PC-3 (cell line): ENCODE measurements at regions not wholly inside any gene's neighbourhood (a gene's known extent, or its start where the extent isn't known, plus 50 kb on each side); places are given as distances from the start of the nearest gene placed in this dataset.

Source experiments
- ATAC-seq: fragments of 200-7000 bp; cut with Tn5 transposase; 2 replicates; pipeline ENCODE4 v1.9.1; 2020; ENCODE audit warnings: mild to moderate bottlenecking, moderate library complexity
- BruUV-seq: library from RNA; stranded (reverse); fragments of 400-500 nt; replicated peaks from 2 replicates; lab custom pipeline; 2021; lab: Mats Ljungman, UMichigan
- CTCF ChIA-PET: fragments of 300-600 bp; sonication (Branson Sonifier 250); formaldehyde crosslinking; loops from one replicate; lab custom pipeline; 2022; ENCODE audit warnings: antibody characterized with exemption; lab: Charles Lee
- POLR2A ChIA-PET: fragments of 300-600 bp; sonication (Branson Sonifier 250); formaldehyde crosslinking; loops from one replicate; lab custom pipeline; 2022; ENCODE audit warnings: antibody characterized with exemption; ENCODE audit not compliant: unreplicated experiment; lab: Charles Lee
- DNase-seq: peaks from one replicate; pipeline ENCODE4 v3.0.0-alpha.2; 2015
- H2AFZ ChIP-seq: fragments of 300-600 bp; sonication (generic); 2 replicates; pipeline ENCODE4 v1.6.0; 2016; ENCODE audit warnings: antibody characterized with exemption, low read length
- H3F3A ChIP-seq: fragments of 300-600 bp; sonication (generic); one replicate; pipeline ENCODE4 v1.6.0; 2017; ENCODE audit warnings: antibody characterized with exemption, low read length, control low read depth, mild to moderate bottlenecking; ENCODE audit not compliant: unreplicated experiment
- H3K27ac ChIP-seq: fragments of 300-600 bp; sonication (generic); 2 replicates; pipeline ENCODE4 v1.5.1; 2016; ENCODE audit warnings: mild to moderate bottlenecking, low read length
- H3K27me3 ChIP-seq: fragments of 300-600 bp; sonication (generic); 2 replicates; pipeline ENCODE4 v1.6.1; 2016; ENCODE audit warnings: low read length, mixed read lengths
- H3K36me3 ChIP-seq: fragments of 300-600 bp; sonication (generic); 2 replicates; pipeline ENCODE4 v1.6.1; 2016; ENCODE audit warnings: low read depth, mixed run types, low read length, mixed read lengths
- H3K4me1 ChIP-seq: fragments of 300-600 bp; sonication (generic); 2 replicates; pipeline ENCODE4 v1.5.1; 2016; ENCODE audit warnings: low read length; ENCODE audit not compliant: insufficient read depth
- H3K4me2 ChIP-seq: fragments of 300-600 bp; sonication (generic); 2 replicates; pipeline ENCODE4 v1.6.0; 2016; ENCODE audit warnings: low read length
- H3K4me3 ChIP-seq: fragments of 300-600 bp; sonication (generic); 2 replicates; pipeline ENCODE4 v1.5.1; 2016; ENCODE audit warnings: mild to moderate bottlenecking, low read length, mixed read lengths
- H3K79me2 ChIP-seq: fragments of 300-600 bp; sonication (generic); 2 replicates; pipeline ENCODE4 v1.6.1; 2017; ENCODE audit warnings: low read length, mixed read lengths
- H3K9ac ChIP-seq: fragments of 300-600 bp; sonication (generic); 2 replicates; pipeline ENCODE4 v1.6.0; 2016; ENCODE audit warnings: mild to moderate bottlenecking, low read length
- H3K9me2 ChIP-seq: fragments of 300-600 bp; sonication (generic); replicated peaks from 2 replicates; pipeline ENCODE4 v1.6.1; 2016; ENCODE audit warnings: mixed run types, low read length, mixed read lengths
- H3K9me3 ChIP-seq: fragments of 300-600 bp; sonication (generic); 2 replicates; pipeline ENCODE4 v1.6.1; 2016; ENCODE audit warnings: low read length, mixed read lengths
- H4K20me1 ChIP-seq: fragments of 300-600 bp; sonication (generic); 2 replicates; pipeline ENCODE4 v1.6.1; 2016; ENCODE audit warnings: low read length, mixed read lengths
- CTCF ChIP-seq: fragments of 300-600 bp; sonication (generic); conservative IDR thresholded peaks from 2 replicates; pipeline ENCODE4 v1.5.1; 2017; ENCODE audit warnings: antibody characterized with exemption, low read depth, mild to moderate bottlenecking, low read length
- EZH2 ChIP-seq: fragments of 300-600 bp; sonication (generic); IDR thresholded peaks from one replicate; pipeline ENCODE4 v1.6.1; 2017; ENCODE audit warnings: antibody characterized with exemption, mild to moderate bottlenecking, low read length; ENCODE audit not compliant: unreplicated experiment
- EZH2phosphoT487 ChIP-seq: fragments of 300-600 bp; sonication (generic); IDR thresholded peaks from 2 replicates; pipeline ENCODE4 v1.6.1; 2018; ENCODE audit warnings: mild to moderate bottlenecking, antibody characterized with exemption, low read length, borderline replicate concordance
- intact Hi-C: fragments of 100-400 bp; cut with micrococcal nuclease; formaldehyde crosslinking; loops from 2 replicates; pipeline ENCODE4 v1.9.0; 2023

- ChIA-PET CTCF (no interaction called here), POLR2A (no interaction called here)
- no peaks in the 10 kb centered on the region for H3K9me3 ChIP-seq
- no peak overlapping the region for H3K9ac ChIP-seq
- no peaks in the 10 kb centered on the region for H3F3A ChIP-seq
- H3K27me3 ChIP-seq: no peaks in the 10 kb centered on the region
- H3K36me3 ChIP-seq: no peaks in the 10 kb centered on the region
- H3K4me2 ChIP-seq: no peak overlapping the region
- intact Hi-C loops: no loop called here
- no TSS peak for BruUV-seq
- H3K4me1 ChIP-seq: no peaks in the 10 kb centered on the region
- H3K79me2 ChIP-seq: no peaks in the 10 kb centered on the region
- TF ChIP-seq EZH2phosphoT487 (no peak), EZH2 (no peak), CTCF (no peak)
- no peaks in the 10 kb centered on the region for H4K20me1 ChIP-seq
- H3K27ac ChIP-seq: no peak overlapping the region
- DNase-seq (no peak), ATAC-seq (no peak)
- H2AFZ ChIP-seq: no peak overlapping the region
- no peak overlapping the region for H3K4me3 ChIP-seq
- H3K9me2 ChIP-seq: no peaks in the 10 kb centered on the region
Observed at GRCh38 chr9:12980085-12980851, 205.4 kb downstream of the LURAP1L start.

- ATAC-seq: no peak
- no peak for DNase-seq
- POLR2A ChIA-PET: no interaction called here
- Histone ChIP-seq H3K4me3 (no peak overlapping the region), H3F3A (no peaks in the 10 kb centered on the region), H3K36me3 (no peaks in the 10 kb centered on the region), H2AFZ (no peak overlapping the region), H3K4me2 (no peak overlapping the region), H3K9me3 (no peaks in the 10 kb centered on the region), H3K27ac (no peak overlapping the region), H3K9ac (no peak overlapping the region), H3K4me1 (no peaks in the 10 kb centered on the region), H3K79me2 (no peaks in the 10 kb centered on the region), H4K20me1 (no peaks in the 10 kb centered on the region), H3K27me3 (no peaks in the 10 kb centered on the region), H3K9me2 (no peaks in the 10 kb centered on the region)
- no TSS peak for BruUV-seq
- TF ChIP-seq CTCF: peak; percentile 33; the same call in 1 of the 2 replicates
- no peak for TF ChIP-seq EZH2phosphoT487
- CTCF ChIA-PET: no interaction called here
- intact Hi-C loops: loop anchor here (1.0 to 5.0 kb wide), 2 partner anchors 269 to 286 kb away; no protein-coding TSS in a partner anchor
Observed at GRCh38 chr9:12988258-12988657, 213.4 kb downstream of the LURAP1L start.

GRCh38 chr9:12989669-12990068 is 214.8 kb downstream of the LURAP1L start:
- Histone ChIP-seq H3K27ac (no peak overlapping the region), H3K27me3 (no peaks in the 10 kb centered on the region), H2AFZ (no peak overlapping the region), H3F3A (no peaks in the 10 kb centered on the region), H3K36me3 (no peaks in the 10 kb centered on the region), H3K9me3 (no peaks in the 10 kb centered on the region), H3K4me3 (no peak overlapping the region), H3K9me2 (no peaks in the 10 kb centered on the region), H4K20me1 (no peaks in the 10 kb centered on the region), H3K4me2 (no peak overlapping the region), H3K79me2 (no peaks in the 10 kb centered on the region), H3K9ac (no peak overlapping the region), H3K4me1 (no peaks in the 10 kb centered on the region)
- no TSS peak for BruUV-seq
- TF ChIP-seq CTCF (no peak), EZH2phosphoT487 (no peak), EZH2 (no peak)
- POLR2A ChIA-PET: no interaction called here
- no peak for ATAC-seq
- no peak for DNase-seq
- CTCF ChIA-PET: interaction anchor here (0.7 kb wide), 1 partner anchor 270 kb away, joined by 3 read pairs; no protein-coding TSS in a partner anchor
- intact Hi-C loops: loop anchor here (1.0 to 5.0 kb wide), 2 partner anchors 99 to 287 kb away; no protein-coding TSS in a partner anchor
